NCI-H748 (cell line): ENCODE measurements at regions not wholly inside any gene's neighbourhood (a gene's known extent, or its start where the extent isn't known, plus 50 kb on each side); places are given as distances from the start of the nearest gene placed in this dataset.
A peak's percentile ranks its signal among the peaks of the same experiment; 100 is the strongest.

Experiments
- DNase-seq: peaks from one replicate; lab custom pipeline; 2025; ENCODE audit not compliant: unreplicated experiment; lab: John Stamatoyannopoulos, UW

- DNase-seq: no peak
Measured at GRCh38 chr7:142347091-142347490, 89.2 kb upstream of the PRSS58 start.

GRCh38 chr7:142345811-142346210, 88.0 kb upstream of the PRSS58 start:
- DNase-seq: no peak

DNA sequence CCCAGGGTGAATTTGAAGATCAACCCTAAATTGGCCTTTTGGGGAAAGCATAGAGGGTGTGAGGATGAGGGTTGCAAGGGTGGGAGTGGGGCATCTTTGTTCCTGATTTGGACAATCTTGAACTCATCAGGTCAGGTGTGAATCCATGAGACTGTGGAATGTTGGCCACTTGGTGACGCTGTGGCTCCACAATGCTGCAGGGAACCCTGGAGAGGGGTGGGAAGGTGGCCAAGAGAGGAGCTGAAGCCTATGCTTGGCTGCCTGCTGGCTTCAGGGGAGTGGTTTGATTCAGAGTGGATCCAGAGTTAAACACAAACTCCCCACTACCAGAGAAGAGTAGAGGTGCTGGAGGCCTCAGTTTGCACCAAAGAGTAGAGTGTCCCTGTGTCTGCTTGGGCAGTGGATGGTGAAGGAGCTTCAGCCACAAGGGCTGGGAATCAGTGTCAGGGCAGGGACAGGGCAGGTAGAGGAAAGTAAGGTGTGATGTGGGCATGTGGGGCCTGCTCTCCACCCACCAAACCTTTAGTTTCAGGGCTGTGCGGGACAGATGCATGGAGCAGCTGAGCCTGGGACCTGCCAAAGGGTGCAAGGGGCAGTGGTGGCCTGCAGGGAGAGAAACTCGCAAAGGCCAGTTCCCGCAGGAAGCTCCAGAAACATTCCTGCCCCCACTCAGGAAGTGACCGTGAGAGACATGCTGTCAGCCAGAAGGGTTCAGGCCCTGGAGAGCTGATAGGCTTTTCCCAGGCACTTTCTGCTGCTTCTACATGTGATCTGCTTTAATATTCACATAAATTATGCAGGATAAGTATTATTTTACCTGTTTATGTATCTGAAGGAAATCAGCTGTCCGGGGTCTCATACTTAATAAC, 81.0 kb upstream of the PRSS58 start:
- DNase-seq: peak; percentile 62

- no peak for DNase-seq
Measured at GRCh38 chr7:142337054-142338001, 79.5 kb upstream of the PRSS58 start.

GRCh38 chr7:142334806-142335205, 76.9 kb upstream of the PRSS58 start:
- no peak for DNase-seq

- DNase-seq: no peak
Measured at GRCh38 chr7:142334236-142334635, 76.4 kb upstream of the PRSS58 start.

- DNase-seq: no peak
Measured at GRCh38 chr7:142332421-142332820, 74.6 kb upstream of the PRSS58 start.

DNA sequence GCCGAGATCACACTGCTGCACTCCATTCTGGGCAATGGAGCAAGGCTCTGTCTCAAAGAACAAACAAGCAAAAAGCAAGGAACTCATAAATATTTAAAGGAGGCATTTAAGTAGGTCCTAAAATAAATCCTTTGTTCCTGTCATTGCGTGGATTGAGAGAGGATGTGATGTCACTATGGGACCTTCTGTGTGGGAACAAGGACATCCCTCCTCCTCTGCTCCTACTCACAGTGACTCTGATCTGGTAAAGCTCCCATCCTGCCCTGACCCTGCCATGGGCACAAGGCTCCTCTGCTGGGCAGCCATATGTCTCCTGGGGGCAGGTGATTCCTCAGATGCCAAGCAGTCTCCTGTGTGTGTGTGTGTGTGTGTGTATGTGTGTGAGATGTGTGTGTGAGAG, 74.1 kb upstream of the PRSS58 start:
- DNase-seq: no peak

- DNase-seq: no peak
Measured at GRCh38 chr7:142329062-142329790, 71.4 kb upstream of the PRSS58 start.

DNA sequence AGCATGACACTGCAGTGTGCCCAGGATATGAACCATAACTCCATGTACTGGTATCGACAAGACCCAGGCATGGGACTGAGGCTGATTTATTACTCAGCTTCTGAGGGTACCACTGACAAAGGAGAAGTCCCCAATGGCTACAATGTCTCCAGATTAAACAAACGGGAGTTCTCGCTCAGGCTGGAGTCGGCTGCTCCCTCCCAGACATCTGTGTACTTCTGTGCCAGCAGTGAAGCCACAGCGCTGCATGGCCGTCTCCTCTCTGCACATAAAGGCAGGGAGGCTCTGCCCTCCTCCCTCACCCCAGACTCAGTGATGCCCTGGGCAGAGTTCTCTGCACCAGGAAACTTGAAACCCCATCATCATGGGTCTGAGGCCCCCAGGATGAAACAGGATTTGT, 70.7 kb upstream of the PRSS58 start:
- no peak for DNase-seq

DNA sequence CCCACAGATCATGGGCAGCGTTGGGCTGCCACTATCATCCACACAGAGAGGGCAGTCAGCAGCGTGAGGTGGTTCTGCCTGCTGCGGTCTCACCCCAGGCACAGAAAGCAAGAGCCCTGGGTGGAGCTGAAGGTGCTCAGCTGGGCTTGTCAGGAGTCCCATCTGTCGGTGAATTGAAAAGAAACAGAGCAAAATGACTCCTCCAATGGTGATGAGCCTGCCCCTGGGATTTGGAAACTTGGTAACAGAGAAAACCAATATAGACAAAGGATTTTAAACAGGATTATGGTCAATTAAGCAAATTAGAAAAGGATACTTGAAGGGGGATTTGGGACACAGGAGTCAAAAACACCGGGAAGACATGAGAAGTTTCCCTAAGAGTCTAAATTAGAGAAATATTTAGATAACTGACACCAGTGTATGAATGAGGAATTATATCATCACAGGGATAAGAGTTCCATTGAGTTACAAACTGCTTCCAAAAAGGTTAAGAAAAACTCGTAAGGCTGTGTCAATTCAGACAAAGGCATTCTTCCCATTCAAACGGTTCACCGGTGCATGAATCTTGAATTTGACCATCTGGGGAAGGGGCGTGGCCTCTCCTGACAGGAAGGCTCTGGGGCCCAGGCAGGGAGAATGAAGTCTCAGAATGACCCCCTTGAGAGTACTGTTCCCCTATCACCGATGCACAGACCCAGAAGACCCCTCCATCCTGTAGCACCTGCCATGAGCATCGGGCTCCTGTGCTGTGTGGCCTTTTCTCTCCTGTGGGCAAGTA, 70.0 kb upstream of the PRSS58 start:
- DNase-seq: no peak

DNA sequence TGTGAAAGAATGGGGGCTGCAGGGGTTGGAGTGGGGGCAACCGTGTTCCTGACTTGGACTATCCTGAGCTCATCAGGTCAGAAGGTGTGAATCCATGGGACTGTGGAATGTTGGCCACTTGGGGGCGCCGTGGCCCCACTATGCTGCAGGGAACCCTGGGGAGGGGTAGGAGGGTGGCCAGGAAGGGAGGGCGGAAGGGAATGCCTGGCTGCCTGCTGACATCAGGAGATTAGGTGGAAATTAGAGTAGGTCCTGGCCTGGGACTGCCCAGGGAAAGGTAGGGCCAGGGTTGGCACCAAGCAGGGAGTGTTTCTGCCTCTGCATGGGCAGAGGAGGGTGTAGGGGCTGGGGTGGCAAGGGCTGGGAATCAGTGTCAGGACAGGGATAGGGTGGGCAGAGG, 65.8 kb upstream of the PRSS58 start:
- DNase-seq: peak; percentile 50

- DNase-seq: no peak
Measured at GRCh38 chr7:142321391-142321790, 63.5 kb upstream of the PRSS58 start.

- DNase-seq: no peak
Measured at GRCh38 chr7:142320883-142321282, 63.0 kb upstream of the PRSS58 start.

GRCh38 chr7:142319970-142320369, 62.1 kb upstream of the PRSS58 start:
- peak; percentile 14 for DNase-seq

DNA sequence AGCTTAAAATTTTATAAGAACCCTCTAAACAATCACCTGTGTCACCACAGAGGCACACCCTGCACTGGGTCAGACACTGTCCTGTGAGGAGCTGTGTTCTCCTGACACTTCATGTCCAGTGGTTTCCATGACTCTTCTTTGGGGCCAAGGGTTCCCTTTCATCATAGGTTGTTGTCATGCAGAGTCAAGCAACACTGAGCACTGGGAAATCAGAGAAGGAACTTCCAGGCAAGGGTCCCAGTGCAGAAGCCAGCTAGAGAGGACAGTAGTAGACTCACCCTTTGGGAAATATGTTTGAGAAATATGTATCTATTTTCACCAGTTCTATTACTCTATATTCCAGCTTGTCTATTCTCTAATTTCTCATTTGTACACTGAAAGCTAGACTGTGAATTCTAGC, 56.4 kb upstream of the PRSS58 start:
- DNase-seq: no peak

GRCh38 chr7:142313528-142313927, 55.7 kb upstream of the PRSS58 start:
- DNase-seq: no peak

DNA sequence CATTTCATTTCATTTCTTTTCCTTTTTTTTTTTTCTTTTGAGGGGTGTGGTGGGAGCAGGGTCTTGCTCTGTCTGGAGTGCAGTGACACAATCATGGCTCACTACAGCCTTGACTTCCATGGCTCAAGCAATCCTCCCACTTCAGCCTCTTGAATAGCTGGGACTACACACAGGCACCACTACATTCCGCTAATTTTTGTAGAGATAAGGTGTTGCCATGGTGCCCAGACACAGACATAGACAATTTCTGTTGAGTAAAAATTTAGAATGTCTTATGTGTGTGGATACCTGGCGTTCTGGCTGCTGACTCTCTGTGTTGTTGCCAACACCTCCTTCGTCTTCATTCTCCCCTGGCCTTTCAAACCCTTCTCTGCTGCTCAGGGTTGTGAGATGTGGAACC, 54.0 kb upstream of the PRSS58 start:
- no peak for DNase-seq

- DNase-seq: no peak
Measured at GRCh38 chr7:142308918-142309317, 51.1 kb upstream of the PRSS58 start.

DNA sequence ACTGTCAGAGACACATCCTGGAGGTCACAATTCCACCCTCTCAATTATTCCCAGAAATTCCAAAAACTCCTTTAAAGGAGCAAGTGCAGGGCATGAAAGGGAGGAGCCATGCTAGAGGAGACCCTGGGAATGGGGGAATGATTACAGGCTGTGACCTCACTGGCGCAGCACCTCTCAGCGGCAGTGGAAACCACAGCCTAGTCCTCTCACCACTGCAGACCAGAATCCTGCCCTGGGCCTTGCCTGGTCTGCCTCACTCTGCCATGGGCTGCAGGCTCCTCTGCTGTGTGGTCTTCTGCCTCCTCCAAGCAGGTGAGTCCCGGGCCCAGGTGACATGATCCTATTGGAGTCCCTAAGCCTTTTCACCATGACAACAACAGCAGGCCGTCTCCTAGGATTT, 50.5 kb upstream of the PRSS58 start:
- no peak for DNase-seq
